Neural cell (in vitro differentiated cells): ENCODE measurements at regions not wholly inside any gene's neighbourhood (a gene's known extent, or its start where the extent isn't known, plus 50 kb on each side); places are given as distances from the start of the nearest gene placed in this dataset.

Experiments used
- H2AFZ ChIP-seq: fragments of 200-600, 300-800 bp; sonication (generic), shearing (Covaris generic); 2 replicates; pipeline ENCODE4 v1.6.0; 2014; ENCODE audit warnings: low read depth, mild to moderate bottlenecking, antibody characterized with exemption, low read length, moderate library complexity
- H3F3A ChIP-seq: fragments of 200-600 bp; shearing (Covaris generic); 2 replicates; pipeline ENCODE4 v1.6.1; 2016; ENCODE audit warnings: mild to moderate bottlenecking, moderate library complexity, mixed read lengths, antibody characterized with exemption, low read length; ENCODE audit not compliant: insufficient read depth, poor library complexity, severe bottlenecking
- H3K27ac ChIP-seq: fragments of 200-600, 300-800 bp; sonication (generic), shearing (Covaris generic); 2 replicates; pipeline ENCODE4 v1.5.1; 2014; ENCODE audit warnings: mild to moderate bottlenecking, low read length, moderate library complexity
- H3K27me3 ChIP-seq: fragments of 300-800, 200-600 bp; sonication (generic), shearing (Covaris generic); 2 replicates; pipeline ENCODE4 v1.6.0; 2014; ENCODE audit warnings: mild to moderate bottlenecking, low read depth, low read length, moderate library complexity; ENCODE audit not compliant: insufficient read depth
- H3K36me3 ChIP-seq: fragments of 300-800, 200-600 bp; sonication (generic), shearing (Covaris generic); 2 replicates; pipeline ENCODE4 v1.5.1; 2014; ENCODE audit warnings: mild to moderate bottlenecking, antibody characterized with exemption, low read length, moderate library complexity; ENCODE audit not compliant: insufficient read depth
- H3K4me2 ChIP-seq: fragments of 300-800, 200-600 bp; sonication (generic), shearing (Covaris generic); 2 replicates; pipeline ENCODE4 v1.6.0; 2014; ENCODE audit warnings: mild to moderate bottlenecking, low read length
- H3K4me3 ChIP-seq: fragments of 300-800, 200-600 bp; sonication (generic), shearing (Covaris generic); 2 replicates; pipeline ENCODE4 v1.5.1; 2014; ENCODE audit warnings: mild to moderate bottlenecking, low read length, moderate library complexity
- H3K79me2 ChIP-seq: fragments of 200-600 bp; shearing (Covaris generic); replicated peaks from 2 replicates; pipeline ENCODE4 v1.6.0; 2014; ENCODE audit warnings: mild to moderate bottlenecking, low read length, moderate library complexity; ENCODE audit not compliant: insufficient read depth
- H3K9ac ChIP-seq: fragments of 300-800, 200-600 bp; sonication (generic), shearing (Covaris generic); 2 replicates; pipeline ENCODE4 v1.6.1; 2016; ENCODE audit warnings: mild to moderate bottlenecking, low read length, mixed read lengths
- H3K9me2 ChIP-seq: fragments of 200-600 bp; shearing (Covaris generic); 2 replicates; pipeline ENCODE4 v1.6.1; 2016; ENCODE audit warnings: mild to moderate bottlenecking, low read length, mixed read lengths; ENCODE audit not compliant: insufficient read depth
- H3K9me3 ChIP-seq: fragments of 200-600, 300-800 bp; sonication (generic), shearing (Covaris generic); 2 replicates; pipeline ENCODE4 v1.6.1; 2016; ENCODE audit warnings: mild to moderate bottlenecking, mixed run types, low read length, moderate library complexity, mixed read lengths
- H4K20me1 ChIP-seq: fragments of 200-600 bp; shearing (Covaris generic); 2 replicates; pipeline ENCODE4 v1.6.1; 2016; ENCODE audit warnings: mild to moderate bottlenecking, mixed run types; ENCODE audit not compliant: insufficient read depth
- EP300 ChIP-seq: fragments of 450-650 bp; conservative IDR thresholded peaks from 2 replicates; pipeline ENCODE4 v1.6.1; 2014; ENCODE audit warnings: antibody characterized with exemption, mild to moderate bottlenecking, moderate library complexity; ENCODE audit not compliant: poor library complexity, severe bottlenecking
- EZH2 ChIP-seq: fragments of 200-600, 300-800 bp; shearing (Covaris generic), sonication (generic); IDR thresholded peaks from 2 replicates; pipeline ENCODE4 v1.6.1; 2014; ENCODE audit warnings: antibody characterized with exemption, low read length, borderline replicate concordance, mild to moderate bottlenecking; ENCODE audit not compliant: insufficient read depth, poor library complexity, severe bottlenecking
- MXI1 ChIP-seq: fragments of 450-650 bp; conservative IDR thresholded peaks from 2 replicates; pipeline ENCODE4 v1.6.1; 2014; ENCODE audit warnings: antibody characterized with exemption, mild to moderate bottlenecking; ENCODE audit not compliant: poor library complexity, severe bottlenecking
- POLR2AphosphoS5 ChIP-seq: IDR thresholded peaks from 2 replicates; pipeline ENCODE4 v1.6.1; 2012
- RAD21 ChIP-seq: fragments of 450-650 bp; conservative IDR thresholded peaks from 2 replicates; pipeline ENCODE4 v1.6.1; 2014; ENCODE audit warnings: antibody characterized with exemption, mild to moderate bottlenecking, moderate library complexity
- SMC3 ChIP-seq: fragments of 450-650 bp; conservative IDR thresholded peaks from 2 replicates; pipeline ENCODE4 v1.6.1; 2014; ENCODE audit warnings: antibody characterized with exemption, mild to moderate bottlenecking, moderate library complexity; ENCODE audit not compliant: poor library complexity
- TAF1 ChIP-seq: IDR thresholded peaks from 2 replicates; pipeline ENCODE4 v1.6.1; 2012; ENCODE audit warnings: low read depth
- TF ChIP-seq, protein P1 (sequence below): IDR thresholded peaks from 2 replicates; pipeline ENCODE4 v1.6.1; 2012; ENCODE audit warnings: borderline replicate concordance
- TF ChIP-seq, protein P2 (sequence below): fragments of 450-650 bp; IDR thresholded peaks from 2 replicates; pipeline ENCODE4 v1.5.1; 2014; ENCODE audit warnings: antibody characterized with exemption, mild to moderate bottlenecking, moderate library complexity; ENCODE audit not compliant: poor library complexity, severe bottlenecking

DNA sequence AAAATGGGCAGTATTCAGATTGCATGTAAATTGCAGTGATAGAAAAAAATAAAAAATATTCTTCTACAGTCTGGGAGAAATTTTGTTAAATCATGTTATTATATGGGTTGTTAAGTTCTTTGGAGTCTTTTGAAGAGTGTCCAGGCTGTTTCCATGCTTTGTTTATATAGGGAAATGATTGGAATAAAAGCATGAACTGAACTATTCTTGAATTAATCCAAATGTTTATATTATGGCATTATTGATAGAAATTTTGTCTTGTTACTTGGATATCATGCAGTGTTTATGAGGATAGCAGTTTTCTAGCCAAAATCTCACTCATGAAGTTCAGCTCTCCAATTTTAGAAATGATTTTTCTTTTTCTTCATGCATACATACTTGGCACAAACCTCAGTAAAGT is 108.2 kb upstream of the NAV3 start:
- H3K4me3 ChIP-seq = no peak overlapping the region
- H3F3A ChIP-seq = no peaks in the 10 kb centered on the region
- TF ChIP-seq, protein P1, sequence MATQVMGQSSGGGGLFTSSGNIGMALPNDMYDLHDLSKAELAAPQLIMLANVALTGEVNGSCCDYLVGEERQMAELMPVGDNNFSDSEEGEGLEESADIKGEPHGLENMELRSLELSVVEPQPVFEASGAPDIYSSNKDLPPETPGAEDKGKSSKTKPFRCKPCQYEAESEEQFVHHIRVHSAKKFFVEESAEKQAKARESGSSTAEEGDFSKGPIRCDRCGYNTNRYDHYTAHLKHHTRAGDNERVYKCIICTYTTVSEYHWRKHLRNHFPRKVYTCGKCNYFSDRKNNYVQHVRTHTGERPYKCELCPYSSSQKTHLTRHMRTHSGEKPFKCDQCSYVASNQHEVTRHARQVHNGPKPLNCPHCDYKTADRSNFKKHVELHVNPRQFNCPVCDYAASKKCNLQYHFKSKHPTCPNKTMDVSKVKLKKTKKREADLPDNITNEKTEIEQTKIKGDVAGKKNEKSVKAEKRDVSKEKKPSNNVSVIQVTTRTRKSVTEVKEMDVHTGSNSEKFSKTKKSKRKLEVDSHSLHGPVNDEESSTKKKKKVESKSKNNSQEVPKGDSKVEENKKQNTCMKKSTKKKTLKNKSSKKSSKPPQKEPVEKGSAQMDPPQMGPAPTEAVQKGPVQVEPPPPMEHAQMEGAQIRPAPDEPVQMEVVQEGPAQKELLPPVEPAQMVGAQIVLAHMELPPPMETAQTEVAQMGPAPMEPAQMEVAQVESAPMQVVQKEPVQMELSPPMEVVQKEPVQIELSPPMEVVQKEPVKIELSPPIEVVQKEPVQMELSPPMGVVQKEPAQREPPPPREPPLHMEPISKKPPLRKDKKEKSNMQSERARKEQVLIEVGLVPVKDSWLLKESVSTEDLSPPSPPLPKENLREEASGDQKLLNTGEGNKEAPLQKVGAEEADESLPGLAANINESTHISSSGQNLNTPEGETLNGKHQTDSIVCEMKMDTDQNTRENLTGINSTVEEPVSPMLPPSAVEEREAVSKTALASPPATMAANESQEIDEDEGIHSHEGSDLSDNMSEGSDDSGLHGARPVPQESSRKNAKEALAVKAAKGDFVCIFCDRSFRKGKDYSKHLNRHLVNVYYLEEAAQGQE = no peak
- TF ChIP-seq, protein P2, sequence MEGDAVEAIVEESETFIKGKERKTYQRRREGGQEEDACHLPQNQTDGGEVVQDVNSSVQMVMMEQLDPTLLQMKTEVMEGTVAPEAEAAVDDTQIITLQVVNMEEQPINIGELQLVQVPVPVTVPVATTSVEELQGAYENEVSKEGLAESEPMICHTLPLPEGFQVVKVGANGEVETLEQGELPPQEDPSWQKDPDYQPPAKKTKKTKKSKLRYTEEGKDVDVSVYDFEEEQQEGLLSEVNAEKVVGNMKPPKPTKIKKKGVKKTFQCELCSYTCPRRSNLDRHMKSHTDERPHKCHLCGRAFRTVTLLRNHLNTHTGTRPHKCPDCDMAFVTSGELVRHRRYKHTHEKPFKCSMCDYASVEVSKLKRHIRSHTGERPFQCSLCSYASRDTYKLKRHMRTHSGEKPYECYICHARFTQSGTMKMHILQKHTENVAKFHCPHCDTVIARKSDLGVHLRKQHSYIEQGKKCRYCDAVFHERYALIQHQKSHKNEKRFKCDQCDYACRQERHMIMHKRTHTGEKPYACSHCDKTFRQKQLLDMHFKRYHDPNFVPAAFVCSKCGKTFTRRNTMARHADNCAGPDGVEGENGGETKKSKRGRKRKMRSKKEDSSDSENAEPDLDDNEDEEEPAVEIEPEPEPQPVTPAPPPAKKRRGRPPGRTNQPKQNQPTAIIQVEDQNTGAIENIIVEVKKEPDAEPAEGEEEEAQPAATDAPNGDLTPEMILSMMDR = no peak
- TF ChIP-seq RAD21 = no peak
- TF ChIP-seq SMC3 = no peak
- TF ChIP-seq POLR2AphosphoS5 = no peak
- no peak for TF ChIP-seq EP300
- no peak for TF ChIP-seq EZH2
- no peak for TF ChIP-seq MXI1
- no peak for TF ChIP-seq TAF1

DNA sequence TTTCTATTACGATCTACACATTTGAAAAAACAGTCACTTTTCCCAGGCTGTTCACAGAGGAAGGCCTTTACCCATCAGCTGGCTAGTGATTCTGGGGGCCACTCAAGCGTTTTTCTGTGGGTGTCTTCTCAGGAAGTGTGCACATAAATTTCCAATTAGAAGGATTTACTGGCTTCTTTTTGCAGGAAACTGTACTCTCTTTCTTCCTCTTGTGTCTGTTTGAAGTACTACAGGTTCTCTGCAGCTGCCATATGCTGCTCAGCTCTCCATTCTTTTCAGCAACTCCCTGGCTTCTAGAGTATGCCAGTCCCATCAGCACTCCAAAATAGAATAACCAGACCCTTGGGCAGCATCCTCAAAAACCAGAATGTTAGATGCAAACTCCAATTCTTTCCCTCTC is 110.4 kb upstream of the NAV3 start:
- no peak overlapping the region for H2AFZ ChIP-seq

More for the DNA sequence above, 108.2 kb upstream of the NAV3 start:
- H3K9ac ChIP-seq = no peak overlapping the region
- no peaks in the 10 kb centered on the region for H3K27me3 ChIP-seq
- H3K27ac ChIP-seq = no peak overlapping the region
- no peaks in the 10 kb centered on the region for H3K79me2 ChIP-seq
- H3K9me2 ChIP-seq = no peaks in the 10 kb centered on the region
- no peaks in the 10 kb centered on the region for H4K20me1 ChIP-seq
- no peak overlapping the region for H3K4me2 ChIP-seq
- H3K36me3 ChIP-seq = no peaks in the 10 kb centered on the region
- H2AFZ ChIP-seq = no peak overlapping the region
- no peaks in the 10 kb centered on the region for H3K9me3 ChIP-seq

More for the DNA sequence above, 110.4 kb upstream of the NAV3 start:
- Histone ChIP-seq H3K36me3 (no peaks in the 10 kb centered on the region), H3K9me3 (no peaks in the 10 kb centered on the region), H3K4me3 (no peak overlapping the region), H3F3A (no peaks in the 10 kb centered on the region), H3K9me2 (no peaks in the 10 kb centered on the region), H3K27me3 (no peaks in the 10 kb centered on the region), H3K9ac (no peak overlapping the region), H3K27ac (no peak overlapping the region), H3K79me2 (no peaks in the 10 kb centered on the region), H3K4me2 (no peak overlapping the region), H4K20me1 (no peaks in the 10 kb centered on the region)
- no peak for TF ChIP-seq EP300
- TF ChIP-seq SMC3 = no peak
- no peak for TF ChIP-seq MXI1
- TF ChIP-seq RAD21 = no peak
- TF ChIP-seq, protein P2 = no peak
- no peak for TF ChIP-seq POLR2AphosphoS5
- TF ChIP-seq, protein P1 = no peak
- no peak for TF ChIP-seq EZH2
- TF ChIP-seq TAF1 = no peak
